HG02642 (cell line): ENCODE measurements at regions not wholly inside any gene's neighbourhood (a gene's known extent, or its start where the extent isn't known, plus 50 kb on each side); places are given as distances from the start of the nearest gene placed in this dataset.

ENCODE experiments used
- ATAC-seq: cut with Tn5 transposase; IDR thresholded peaks from one replicate; pipeline ENCODE4 v1.9.1; 2021; ENCODE audit warnings: mild to moderate bottlenecking; ENCODE audit not compliant: unreplicated experiment, poor library complexity

GRCh38 chr11:115803073-115803740 lies 299.0 kb upstream of the CADM1 start:
- no peak for ATAC-seq

DNA sequence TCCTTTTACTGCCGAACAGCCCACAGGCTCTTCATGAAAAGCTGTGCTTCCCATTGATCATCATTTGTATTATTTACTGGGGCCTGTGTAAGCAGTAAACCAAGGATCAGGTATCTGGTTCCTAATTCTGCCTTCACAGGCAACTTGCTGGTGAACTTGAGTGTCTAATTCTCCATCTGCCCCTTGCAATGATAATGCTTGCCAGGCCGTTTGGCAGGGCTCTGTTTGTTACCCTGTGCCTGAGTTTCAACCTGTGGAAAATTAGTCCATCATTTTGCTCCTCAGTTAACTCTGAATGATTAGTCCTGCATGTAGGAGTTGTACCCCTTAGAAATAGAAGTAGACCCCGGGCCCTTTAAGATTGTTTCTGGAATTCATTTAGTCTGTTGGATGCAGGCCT lies 298.4 kb upstream of the CADM1 start:
- no peak for ATAC-seq

- no peak for ATAC-seq
Observed at GRCh38 chr11:115792903-115793302, 288.7 kb upstream of the CADM1 start.

- no peak for ATAC-seq
Observed at GRCh38 chr11:115787302-115787701, 283.1 kb upstream of the CADM1 start.

GRCh38 chr11:115784796-115785521 lies 280.7 kb upstream of the CADM1 start:
- no peak for ATAC-seq

GRCh38 chr11:115780646-115781362 lies 276.6 kb upstream of the CADM1 start:
- ATAC-seq, result no peak

DNA sequence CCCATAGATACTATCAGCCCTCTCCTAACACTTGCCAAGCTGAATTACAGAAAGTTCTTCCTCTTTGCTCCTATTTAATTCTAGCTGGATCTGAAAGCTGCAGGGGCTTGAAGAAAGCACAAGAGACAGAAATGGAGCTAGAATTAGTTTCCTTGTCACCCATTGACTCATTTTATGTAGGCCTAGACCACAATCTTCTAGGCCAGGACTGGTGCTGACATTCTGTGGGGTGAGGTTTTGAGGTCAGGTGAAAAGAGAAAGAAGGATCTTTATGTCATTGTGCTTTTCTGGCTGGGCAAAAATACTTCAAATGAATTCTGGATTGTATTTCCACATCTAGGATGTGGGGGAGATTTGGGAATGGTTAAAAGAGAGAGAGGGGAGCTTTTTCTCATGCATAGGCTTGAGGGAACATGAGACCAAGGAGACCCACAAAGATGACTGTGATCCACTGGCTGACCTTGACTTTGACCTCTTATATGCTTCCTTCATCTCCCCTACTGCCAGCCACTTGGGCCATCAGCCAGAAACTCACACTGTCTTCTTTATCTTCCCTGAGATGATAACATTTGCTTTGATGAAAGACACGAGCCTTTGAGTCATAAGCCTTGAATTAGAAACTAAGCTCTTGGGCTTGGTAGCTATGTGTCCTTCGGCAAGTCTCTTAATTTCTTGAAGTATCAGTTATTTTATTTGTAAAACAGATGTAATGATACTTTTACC lies 274.9 kb upstream of the CADM1 start:
- no peak for ATAC-seq

DNA sequence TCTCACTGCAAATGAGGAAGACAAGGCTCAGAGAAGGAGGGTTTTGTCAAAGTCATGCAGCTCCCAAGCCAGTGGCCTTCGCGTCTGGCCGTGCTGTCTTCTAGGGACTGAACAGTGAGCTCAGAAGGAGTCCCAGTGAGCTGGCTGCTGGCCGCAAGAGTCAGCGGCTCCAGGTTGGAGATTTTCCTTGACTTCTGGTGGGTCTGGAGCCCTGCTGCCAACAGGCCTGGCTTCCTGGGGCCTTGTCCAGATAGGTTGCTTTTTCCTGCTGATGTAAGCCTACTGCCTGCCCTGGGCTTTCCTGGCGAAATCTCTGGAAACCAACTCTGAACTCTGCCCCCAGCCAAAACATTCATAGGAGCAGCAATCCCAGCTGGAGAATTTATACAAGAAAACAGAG lies 272.7 kb upstream of the CADM1 start:
- no peak for ATAC-seq

GRCh38 chr11:115775846-115776245 lies 271.6 kb upstream of the CADM1 start:
- ATAC-seq, result no peak

DNA sequence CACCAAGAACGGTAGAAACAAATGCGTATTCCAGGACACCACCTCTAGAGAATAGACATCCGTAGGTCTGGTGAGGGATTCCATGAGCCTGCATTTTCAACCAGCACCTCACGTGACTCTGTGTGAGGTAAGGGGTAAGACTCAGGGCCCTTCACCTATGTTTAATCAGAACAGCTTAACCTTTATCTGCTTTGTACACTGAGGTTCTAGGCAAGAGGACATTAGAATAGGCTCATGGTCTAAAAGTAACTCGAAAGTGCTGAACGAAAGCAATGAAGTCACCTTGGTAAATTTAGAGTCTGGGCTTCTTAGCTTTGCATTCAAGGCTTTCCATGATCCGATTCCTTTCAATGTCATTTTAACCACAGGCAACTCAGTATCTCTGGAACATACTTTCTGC lies 270.5 kb upstream of the CADM1 start:
- ATAC-seq, result no peak

DNA sequence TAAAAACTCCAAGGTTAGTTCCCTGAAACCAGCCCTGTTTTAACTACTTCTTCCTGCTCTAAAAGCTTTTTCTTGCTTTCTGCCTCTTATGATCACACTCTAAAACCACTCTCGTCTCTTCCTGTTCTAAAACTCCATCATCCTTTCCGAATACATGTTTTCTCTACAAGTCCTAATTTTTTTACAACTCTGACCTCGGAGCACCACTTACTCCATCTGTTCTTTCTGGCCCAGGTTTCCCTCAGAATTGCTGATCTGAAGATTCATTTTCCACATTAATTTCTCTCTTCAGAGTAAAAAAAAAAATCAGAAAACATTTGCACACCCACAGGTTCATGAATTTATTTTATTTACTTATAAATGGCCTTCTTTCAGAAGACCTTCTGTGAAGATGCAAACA lies 265.7 kb upstream of the CADM1 start:
- no peak for ATAC-seq

GRCh38 chr11:115767883-115768282 lies 263.7 kb upstream of the CADM1 start:
- no peak for ATAC-seq

DNA sequence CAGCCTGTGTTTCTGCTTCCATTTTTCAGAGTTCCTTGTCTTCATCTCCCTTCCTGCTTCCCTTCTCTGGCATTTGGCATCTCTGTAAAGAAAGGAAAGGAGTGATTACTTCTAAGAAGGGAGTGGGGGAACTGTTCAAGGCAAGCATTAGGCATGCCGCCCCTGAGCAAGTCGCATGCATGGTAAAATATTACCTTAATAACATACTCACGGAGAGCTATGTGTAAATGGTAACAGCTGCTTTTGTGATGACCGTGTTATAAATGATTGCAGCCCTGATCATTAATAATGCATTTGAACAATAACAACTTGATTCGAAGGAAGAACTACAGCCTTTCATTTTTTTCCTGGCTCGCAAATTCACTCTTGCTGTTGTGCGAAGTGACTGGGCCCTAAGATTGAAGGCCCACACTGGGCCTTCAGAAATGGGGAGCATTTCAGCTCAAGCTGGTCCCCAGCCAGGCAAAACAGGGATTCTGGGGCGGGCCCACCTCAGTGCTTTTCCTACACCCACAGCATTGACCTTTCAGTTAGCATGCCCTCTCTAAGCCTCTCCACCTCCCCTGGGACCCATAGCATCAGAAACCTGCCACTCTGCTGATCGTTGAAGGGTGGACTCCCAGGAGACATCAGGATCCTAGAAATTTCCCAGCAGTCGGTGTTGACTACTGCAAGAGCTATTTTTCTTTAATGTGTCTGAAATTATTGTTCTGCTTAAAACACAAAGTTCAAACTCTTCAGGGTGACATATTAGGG lies 263.0 kb upstream of the CADM1 start:
- ATAC-seq, result no peak

DNA sequence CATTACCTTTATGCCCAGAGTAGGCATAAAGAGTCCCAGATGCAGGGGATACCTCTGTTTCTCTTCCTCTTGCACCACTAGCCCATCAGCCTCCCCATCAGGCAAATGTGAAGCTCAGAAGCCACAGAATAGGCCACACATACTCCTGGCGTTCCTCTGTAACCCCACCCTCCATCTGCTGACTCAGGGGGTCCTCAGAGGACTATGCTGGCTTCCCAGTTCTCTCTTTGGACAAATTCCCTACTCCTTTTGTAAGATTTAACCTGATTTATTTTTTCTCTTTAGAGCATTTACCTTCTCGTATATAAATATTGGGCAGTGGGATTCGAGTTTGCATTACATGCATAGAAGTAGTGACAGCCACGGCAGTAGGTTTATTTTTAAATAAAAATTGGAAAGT lies 262.3 kb upstream of the CADM1 start:
- ATAC-seq, result no peak

- no peak for ATAC-seq
Observed at GRCh38 chr11:115765803-115766239, 261.6 kb upstream of the CADM1 start.

- ATAC-seq, result no peak
Observed at GRCh38 chr11:115764176-115764575, 260.0 kb upstream of the CADM1 start.

DNA sequence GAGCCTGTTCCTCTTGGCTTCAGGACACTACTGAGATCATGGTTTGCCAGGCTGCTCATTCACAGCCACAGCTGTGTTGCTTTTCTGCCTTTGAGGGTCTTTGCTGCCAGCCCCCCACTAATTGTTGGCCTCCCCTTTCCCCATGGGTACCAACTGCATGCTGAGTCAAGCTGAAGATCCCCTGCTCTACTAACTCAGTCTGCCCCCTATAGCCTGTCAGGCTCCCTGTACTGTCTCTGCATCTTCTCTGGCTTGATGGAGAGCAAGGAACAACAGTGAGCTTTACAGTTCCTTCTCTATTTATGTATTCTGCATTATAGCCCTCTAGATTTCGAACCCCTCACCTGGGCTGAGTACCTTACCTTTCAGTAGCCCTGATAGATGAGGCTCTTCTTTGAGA lies 257.6 kb upstream of the CADM1 start:
- ATAC-seq, result no peak

GRCh38 chr11:115761348-115761747 lies 257.1 kb upstream of the CADM1 start:
- ATAC-seq, result no peak

GRCh38 chr11:115760461-115761320 lies 256.5 kb upstream of the CADM1 start:
- ATAC-seq, result no peak
